HL-60 (cell line): ENCODE measurements at regions not wholly inside any gene's neighbourhood (a gene's known extent, or its start where the extent isn't known, plus 50 kb on each side); places are given as distances from the start of the nearest gene placed in this dataset.

Source experiments
- DNase-seq, 2 experiments: peaks; one replicate each; pipeline ENCODE4 v3.0.0-alpha.2; 2010 to 2020; ENCODE audit warnings: low read depth in 1 of 2, low spot score in 1 of 2
- H3K27ac ChIP-seq: fragments of 250-450 bp; sonication (Bioruptor Pico); replicated peaks from 2 replicates; pipeline ENCODE4 v1.5.1; 2020; ENCODE audit warnings: mild to moderate bottlenecking, moderate library complexity
- H3K27me3 ChIP-seq: fragments of 250-450 bp; sonication (Bioruptor Pico); 2 replicates; pipeline ENCODE4 v1.5.1; 2021; ENCODE audit warnings: mild to moderate bottlenecking, moderate library complexity; ENCODE audit not compliant: insufficient read depth, poor library complexity, severe bottlenecking
- H3K4me3 ChIP-seq: replicated peaks from 2 replicates; pipeline ENCODE4 v1.5.1; 2011; ENCODE audit warnings: mild to moderate bottlenecking, control low read depth, low read length; ENCODE audit not compliant: insufficient read depth
- CTCF ChIP-seq: IDR thresholded peaks from one replicate; pipeline ENCODE4 v1.5.1; 2011; ENCODE audit warnings: low read length, control low read depth, inconsistent platforms; ENCODE audit not compliant: insufficient read depth
- GABPA ChIP-seq: IDR thresholded peaks from 2 replicates; pipeline ENCODE4 v1.6.1; 2012; ENCODE audit warnings: low read depth
- POLR2AphosphoS5 ChIP-seq: IDR thresholded peaks from 2 replicates; pipeline ENCODE4 v1.6.1; 2012; ENCODE audit warnings: low read depth
- REST ChIP-seq: IDR thresholded peaks from 2 replicates; pipeline ENCODE4 v1.6.1; 2012; ENCODE audit warnings: low read depth; ENCODE audit not compliant: insufficient replicate concordance
- SPI1 ChIP-seq: IDR thresholded peaks from 2 replicates; pipeline ENCODE4 v1.6.1; 2012; ENCODE audit warnings: low read depth, mild to moderate bottlenecking, borderline replicate concordance

GRCh38 chr7:113460067-113460466 lies 341.7 kb upstream of the SMIM30 start:
- H3K4me3 ChIP-seq: no peak overlapping the region
- no peak for DNase-seq
- no peaks in the 10 kb centered on the region for H3K27me3 ChIP-seq
- TF ChIP-seq REST: no peak
- no peak for TF ChIP-seq SPI1
- no peak for TF ChIP-seq GABPA
- no peak for TF ChIP-seq POLR2AphosphoS5
- no peak for TF ChIP-seq CTCF
- no peak overlapping the region for H3K27ac ChIP-seq

DNA sequence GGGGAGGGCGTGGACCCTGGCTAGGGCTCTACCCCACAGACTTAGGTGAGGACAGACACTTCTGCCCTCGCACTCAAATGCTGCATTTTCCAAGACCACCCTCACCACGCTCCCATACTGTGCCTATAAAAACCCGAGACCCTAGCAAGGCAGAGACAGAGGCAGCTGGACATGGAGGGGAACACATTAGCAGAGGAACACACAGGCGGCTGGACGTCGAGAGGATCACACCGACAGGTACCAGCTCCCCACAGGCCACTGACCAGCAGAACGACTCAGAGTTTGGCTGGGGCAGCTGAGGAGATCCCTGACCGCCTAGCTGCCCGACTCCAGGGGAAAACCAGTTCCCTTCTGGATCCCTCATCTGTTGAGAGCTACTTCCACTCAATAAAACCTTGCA lies 338.2 kb upstream of the SMIM30 start:
- H3K27ac ChIP-seq: no peak overlapping the region
- no peak for TF ChIP-seq POLR2AphosphoS5
- no peak for TF ChIP-seq REST
- TF ChIP-seq CTCF: no peak
- TF ChIP-seq SPI1: no peak
- no peak for TF ChIP-seq GABPA
- H3K27me3 ChIP-seq: no peaks in the 10 kb centered on the region
- DNase-seq: no peak
- H3K4me3 ChIP-seq: no peak overlapping the region

GRCh38 chr7:113454597-113455169 lies 336.3 kb upstream of the SMIM30 start:
- TF ChIP-seq GABPA (no peak), REST (no peak), CTCF (no peak), SPI1 (no peak), POLR2AphosphoS5 (no peak)
- H3K27ac ChIP-seq: no peak overlapping the region
- no peaks in the 10 kb centered on the region for H3K27me3 ChIP-seq
- DNase-seq: no peak
- no peak overlapping the region for H3K4me3 ChIP-seq
